Testis (tissue), 2 donors: ENCODE measurements at regions not wholly inside any gene's neighbourhood (a gene's known extent, or its start where the extent isn't known, plus 50 kb on each side); places are given as distances from the start of the nearest gene placed in this dataset.

ENCODE experiments used
- CTCF ChIP-seq, 3 experiments: fragments of 450-650 bp in 2 of 3; fragments of 200-600 bp in 1 of 3; sonication (generic) in 1 of 3; IDR thresholded peaks; one replicate each; pipeline ENCODE4 v1.5.1; 2016 to 2019; ENCODE audit warnings: antibody characterized with exemption in 3 of 3, mild to moderate bottlenecking in 2 of 3, moderate library complexity in 1 of 3
- POLR2A ChIP-seq: fragments of 450-650 bp; IDR thresholded peaks from one replicate; pipeline ENCODE4 v1.6.1; 2017; ENCODE audit warnings: antibody characterized with exemption, mild to moderate bottlenecking, moderate library complexity

- TF ChIP-seq CTCF (IDR thresholded peaks at IDR 0.05) (peak in 2 of 3 experiments; percentile 3 to 34), POLR2A (no peak)
These were observed 163.8 kb downstream of the FAT3 start for GRCh38 chr11:92388380-92388779.
